UCSD-AML1 (cell line): ENCODE measurements at regions not wholly inside any gene's neighbourhood (a gene's known extent, or its start where the extent isn't known, plus 50 kb on each side); places are given as distances from the start of the nearest gene placed in this dataset.

Experiments
- DNase-seq: peaks from one replicate; lab custom pipeline; 2025; ENCODE audit not compliant: unreplicated experiment; lab: John Stamatoyannopoulos, UW

DNA sequence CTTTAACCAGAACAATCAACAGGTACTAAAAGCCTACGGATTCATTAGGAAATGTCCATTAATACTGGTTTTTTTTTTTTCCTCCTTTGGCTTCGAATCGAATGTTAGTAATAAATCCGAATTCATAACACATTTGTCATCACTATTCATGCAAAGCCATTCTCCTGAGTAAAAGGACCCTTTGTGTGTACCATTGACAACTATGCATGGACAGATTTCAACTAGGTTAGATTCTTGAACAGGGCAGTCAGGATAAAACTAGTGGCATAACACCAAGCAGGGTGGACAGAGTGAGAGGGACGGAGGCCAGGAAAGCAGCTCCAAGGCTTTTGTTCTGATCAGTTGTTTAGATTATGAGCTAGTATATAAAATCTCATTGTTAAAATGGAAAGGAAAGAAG, 1722.0 kb upstream of the TENM3 start:
- no peak for DNase-seq

DNA sequence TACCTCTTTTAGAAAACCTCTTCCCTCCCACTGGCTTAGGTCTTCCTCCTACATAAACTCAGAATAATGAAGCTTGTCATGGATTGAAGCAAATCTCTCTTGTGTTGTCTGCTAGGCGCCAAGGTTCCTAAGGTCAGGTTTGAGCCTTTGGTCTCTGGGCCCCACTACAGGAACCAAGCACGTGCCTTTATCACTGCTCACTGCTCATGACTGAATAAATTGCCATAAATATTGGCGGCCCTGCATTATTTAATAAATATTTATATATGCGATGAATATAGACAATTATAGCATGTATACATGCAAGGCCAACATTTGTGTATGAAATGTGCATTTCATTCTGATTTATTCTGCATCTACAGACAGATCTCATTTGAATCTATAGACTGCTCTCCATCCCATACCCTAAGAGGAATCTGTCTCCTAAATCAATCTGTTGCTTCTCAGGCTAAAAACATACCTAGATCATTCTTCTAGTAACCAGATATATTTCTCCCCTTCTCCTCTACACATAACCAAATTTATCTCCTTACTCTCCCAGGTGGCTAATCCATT, 1717.6 kb upstream of the TENM3 start:
- no peak for DNase-seq

DNA sequence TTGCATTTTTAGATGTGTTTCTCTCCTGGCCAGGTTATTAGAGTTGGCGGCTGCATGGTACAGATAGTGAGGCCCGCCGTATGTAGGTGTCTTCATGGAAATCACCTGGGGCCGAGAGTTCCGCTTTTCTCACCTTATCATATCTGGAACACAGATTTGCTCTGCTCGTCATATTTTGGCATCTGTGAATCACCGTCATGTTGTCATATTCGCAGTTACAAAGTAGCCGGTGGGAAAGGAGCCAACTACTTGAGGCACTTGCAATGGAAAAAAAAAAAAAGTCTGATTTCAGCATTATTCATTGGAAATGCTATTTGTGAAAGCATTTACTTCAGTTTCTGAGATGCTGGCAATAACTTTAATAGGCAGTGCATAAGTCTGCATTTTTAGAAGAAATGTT, 1715.2 kb upstream of the TENM3 start:
- DNase-seq = no peak

DNA sequence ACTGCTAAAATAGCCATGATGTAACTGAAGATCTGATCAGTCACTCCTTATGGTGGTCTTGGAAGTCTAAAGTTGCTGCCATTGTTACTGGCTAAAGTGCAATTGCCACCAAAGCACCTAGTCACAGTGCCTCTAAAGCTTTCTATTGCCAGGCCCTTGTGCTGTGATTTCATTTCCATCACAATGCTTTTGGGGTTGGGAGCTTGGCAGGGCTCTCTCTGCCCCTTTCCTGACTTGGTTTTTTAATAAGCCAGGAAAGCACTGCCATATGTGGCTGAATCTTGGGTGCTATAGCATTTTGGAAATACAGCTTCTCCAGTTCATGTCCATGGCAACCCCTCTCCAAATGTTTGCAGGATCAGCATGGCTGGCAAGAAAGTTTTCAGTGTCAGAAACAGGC, 1712.4 kb upstream of the TENM3 start:
- DNase-seq = no peak

DNA sequence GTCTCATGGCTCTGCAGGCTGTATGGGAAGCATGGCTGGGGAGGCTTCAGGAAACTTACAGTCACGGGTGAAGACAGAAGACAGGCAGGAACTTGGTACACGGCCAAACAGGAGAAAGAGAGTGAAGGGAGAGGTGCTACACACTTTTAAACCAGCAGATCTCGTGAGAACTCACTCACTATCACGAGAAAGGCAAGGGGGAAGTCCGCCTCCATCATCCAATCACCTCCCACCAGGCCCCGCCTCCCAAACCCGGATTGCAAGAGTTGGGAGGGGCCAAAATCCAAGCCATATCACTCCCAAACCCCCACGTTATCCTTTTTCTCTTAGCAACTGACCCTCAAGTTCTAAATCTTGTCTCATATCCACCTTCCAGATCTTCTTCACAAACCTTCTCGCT, 1710.5 kb upstream of the TENM3 start:
- DNase-seq = no peak

DNA sequence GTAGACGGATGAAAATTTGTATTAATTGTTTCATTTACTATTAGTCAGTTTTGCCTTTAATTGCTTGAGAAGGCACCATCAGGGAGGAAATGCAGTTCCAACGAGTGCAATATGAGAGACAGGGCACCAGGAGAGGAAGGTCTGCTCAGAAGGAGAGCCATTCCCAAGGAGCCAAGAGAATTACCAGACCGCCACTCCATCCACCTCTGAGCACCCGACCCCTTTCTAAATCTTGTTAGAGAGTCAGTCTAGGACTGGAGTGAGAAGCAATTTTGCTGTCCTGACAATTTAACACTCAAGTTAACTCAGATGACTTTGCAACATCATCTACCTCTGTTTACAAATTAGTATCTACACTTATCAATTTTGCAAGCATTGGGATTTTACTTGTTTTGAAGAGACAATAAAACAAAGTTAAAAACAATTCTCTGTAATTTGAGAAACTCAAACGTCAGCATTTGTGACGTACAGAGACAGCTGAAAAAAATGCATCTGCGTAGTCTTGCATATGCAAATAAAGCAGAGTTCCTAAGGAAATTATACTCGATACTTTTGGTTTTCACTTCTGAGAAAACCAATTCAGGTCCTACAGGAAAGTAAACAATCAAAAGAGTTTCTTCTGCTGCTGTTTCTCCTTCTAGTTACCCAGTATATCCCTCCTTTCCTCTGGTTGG, 1704.7 kb upstream of the TENM3 start:
- no peak for DNase-seq

DNA sequence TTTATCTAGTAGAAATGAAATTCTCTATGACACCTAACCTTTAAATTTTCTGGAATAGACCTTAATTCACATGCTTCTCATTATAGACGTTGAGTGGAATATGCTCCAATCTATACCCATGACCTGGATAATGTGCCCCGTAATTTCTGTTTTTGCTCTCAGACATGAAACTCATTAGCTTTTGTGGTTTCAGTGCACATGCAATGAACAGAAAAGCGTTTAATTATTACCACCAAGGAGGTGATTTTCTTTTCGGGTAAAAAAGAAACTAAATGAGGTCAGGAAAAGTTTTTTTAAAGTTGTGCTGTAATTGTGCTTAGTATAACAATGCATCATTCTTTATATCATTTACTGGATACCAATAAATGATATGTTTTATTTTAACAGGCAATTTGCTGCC, 1703.9 kb upstream of the TENM3 start:
- DNase-seq = no peak

DNA sequence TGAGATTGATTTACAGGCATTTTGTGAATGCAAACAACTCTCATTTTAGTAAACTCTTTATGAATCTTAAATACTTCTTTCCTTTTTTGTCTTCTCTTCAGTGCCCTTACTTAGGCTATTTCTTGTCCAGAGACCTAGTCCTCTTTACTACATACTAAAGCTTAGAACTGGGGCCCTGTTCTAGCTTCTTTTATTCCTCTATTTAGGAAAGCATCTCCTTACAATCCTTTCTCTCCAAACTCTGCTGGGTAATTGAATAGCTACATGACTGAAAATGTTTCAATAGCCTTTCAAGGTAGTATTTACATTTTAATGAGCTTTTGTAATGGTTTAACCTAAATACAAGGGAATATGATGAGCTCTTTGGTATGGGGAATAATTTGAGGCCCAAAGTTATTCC, 1701.5 kb upstream of the TENM3 start:
- no peak for DNase-seq

DNA sequence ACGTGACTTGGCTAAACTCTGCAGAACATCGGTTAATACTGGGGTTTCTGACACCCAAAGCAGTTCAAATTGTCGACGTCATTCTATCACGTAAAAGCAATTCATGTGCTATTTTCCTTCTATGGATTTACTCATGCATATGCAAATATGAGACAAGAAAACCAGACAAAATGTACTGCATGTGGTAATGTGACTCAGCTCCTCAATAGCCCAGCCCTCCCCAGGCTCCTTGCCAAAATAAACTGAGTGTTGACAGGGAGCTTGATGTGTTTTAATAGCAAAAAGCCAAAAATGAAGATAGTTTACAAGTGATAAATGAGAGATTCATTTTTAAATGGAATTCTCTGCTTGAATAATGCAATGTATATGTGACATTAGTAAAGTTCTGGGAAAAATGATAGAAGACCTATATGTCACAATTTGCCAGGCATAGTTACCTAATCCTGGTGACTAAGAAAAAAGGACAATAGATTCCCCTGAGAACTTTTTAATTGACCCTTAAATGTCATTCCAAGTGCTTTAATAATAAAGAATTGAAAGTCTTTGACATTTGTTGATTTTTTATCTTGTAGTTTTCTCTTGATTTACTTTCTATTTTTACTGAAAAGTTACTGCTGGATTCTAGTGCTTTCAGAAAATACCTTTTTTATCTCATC, 1700.6 kb upstream of the TENM3 start:
- no peak for DNase-seq

DNA sequence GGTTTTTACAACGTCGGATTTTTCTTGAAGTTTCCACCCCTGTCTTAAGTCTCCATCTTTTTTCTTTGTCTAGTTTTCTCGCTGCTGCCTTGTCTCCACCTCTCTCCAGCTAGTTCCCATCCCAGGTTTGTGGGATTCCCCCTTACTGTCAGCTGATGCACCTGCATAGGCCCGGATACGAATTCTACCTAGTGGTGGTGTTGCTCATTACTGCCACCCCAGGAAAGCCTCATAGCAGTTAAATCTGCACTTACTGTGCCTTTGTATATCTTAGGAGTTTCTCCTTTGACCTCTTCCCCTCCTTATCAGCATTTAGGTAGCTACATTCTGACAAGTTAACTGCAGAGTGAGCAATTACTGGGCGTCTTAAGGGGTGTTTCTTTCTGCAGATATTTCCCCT, 1693.1 kb upstream of the TENM3 start:
- no peak for DNase-seq

DNA sequence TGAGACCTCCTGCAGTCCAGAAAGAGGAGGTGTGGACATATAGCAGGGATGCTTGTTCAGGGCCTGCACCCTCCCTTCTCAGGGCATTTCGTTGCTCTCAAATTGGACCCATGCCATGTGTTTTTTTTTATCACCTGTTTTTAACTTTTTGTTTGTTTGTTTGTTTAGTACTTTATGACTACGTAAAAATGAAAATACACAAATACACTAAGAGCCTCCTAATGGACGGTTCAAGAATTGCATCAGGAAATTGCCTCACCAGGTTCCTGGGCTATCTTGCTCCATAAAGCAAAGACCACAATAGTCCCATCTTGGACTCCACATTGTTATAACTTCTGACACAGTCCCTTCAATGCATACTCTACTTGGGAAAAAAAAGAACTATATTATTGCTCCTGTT, 1685.9 kb upstream of the TENM3 start:
- no peak for DNase-seq

DNA sequence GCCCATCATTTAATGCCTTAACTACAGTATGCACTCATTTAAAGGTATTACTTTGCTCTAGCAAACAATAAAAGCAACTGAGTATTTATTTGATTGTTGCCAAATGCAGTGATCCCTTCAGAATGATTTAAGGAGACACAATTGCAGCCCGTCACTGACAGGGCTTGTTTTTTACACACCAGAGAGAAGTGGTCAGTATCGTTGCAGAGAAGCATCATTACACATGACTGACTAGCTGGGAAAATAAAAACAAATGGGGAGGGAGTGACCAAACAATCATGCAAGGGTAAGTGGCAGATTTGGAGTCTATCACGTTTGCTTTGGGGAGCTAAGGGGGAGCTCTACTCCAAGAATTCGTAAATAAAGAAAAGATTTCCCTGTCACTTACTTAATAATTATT, 1685.3 kb upstream of the TENM3 start:
- no peak for DNase-seq

DNA sequence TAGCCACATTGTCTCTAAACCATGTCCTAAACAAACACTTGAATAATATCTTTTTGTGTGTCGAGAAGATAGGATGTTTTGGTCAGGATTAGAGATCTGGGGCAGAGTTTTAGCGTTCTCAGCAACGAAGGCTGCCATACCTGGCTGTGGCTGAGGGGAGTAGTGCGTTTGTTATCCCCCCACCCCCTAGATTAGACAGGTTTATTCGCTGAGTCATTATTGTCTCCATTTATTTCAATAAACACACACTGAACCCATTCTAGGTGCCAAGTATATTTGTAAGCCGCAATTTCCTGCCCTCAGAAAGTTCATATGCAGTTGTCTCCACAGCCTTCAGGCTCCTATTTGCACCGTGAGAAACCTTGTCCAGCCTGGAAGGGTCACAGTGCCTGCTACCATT, 1684.8 kb upstream of the TENM3 start:
- DNase-seq = no peak

DNA sequence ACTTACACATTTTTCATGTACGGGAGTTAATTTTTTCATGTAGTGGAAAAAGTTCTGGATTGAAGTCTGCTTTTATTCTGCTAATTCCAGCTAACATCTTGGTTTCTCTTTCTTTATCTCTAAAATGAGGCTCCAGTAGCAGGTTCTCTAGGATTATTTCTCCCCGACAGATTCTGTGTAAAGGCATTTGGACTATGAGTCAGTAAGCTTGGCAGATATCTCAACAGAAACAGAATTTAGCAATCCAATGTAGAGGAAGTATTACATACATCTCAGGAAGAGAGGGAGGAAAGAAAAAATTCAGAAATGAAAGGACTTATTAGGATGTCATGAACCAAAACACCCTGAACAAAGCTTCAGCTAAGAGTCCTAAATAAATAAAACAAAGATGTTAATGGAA, 1682.3 kb upstream of the TENM3 start:
- DNase-seq = no peak

DNA sequence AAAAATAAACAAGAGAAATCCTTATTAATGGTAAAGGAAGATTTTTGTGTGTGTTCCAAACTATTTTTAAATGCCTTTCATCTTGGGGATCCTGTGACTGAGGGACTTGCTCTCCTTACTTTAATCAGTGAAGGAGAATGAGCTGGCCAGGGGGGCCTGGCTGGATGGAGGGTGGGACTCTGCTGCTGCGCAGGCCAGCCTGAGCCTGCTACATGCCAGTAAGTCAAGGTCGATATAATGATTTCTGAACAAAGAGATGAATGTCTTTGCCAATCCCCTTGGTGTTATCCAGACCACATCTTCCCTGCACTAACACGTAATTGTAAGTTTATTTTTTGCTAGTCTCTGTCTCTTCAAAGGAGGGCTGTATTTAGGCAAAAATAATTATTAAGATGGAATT, 1679.2 kb upstream of the TENM3 start:
- DNase-seq = no peak

DNA sequence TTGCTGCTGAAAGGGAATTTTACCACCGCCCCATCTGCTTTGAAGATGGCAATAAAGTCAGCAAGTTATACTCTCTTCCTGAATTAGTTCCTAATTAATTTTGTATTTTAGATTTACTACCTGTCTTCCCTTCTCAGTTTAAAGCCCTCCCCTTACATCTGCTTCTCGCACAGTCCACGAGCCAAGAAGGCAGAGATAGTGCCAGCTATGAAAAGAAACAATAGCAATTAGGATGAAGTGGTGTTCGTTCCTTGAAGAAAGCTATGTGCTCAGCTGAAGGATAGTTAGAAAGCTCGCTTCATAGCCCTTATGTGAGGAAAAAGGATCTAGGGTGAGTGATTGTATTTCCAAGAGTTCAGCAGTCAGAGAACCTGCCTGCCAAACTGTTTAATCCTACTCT, 1678.8 kb upstream of the TENM3 start:
- DNase-seq = no peak

DNA sequence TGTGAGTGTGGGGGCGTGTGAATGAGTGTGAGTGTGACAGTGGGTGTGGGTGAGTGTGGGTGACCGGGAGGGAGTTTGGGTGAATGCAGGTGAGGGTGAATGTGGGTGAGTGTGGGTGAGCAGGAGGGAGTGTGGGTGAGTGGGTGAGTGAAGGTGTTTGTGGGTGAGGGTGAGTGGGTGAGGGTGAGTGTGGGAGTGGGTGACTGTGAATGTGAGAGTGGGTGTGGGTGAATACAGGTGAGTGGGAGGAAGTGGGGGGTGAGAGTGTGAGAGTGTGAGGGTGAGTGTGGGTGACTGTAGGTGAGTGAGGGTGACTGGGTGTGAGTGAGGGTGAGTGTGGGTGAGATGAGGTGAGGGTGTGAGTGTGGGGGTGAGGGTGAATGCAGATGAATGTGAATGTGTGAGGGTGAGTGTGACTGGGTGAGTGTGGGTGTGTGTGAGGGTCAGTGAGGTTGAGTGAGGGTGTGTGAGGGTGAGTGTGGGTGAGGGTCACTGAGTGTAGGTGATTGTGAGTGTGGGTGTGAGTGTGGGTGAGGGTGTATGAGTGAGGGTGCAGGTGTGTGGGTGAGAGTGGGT, 1677.3 kb upstream of the TENM3 start:
- DNase-seq = no peak

DNA sequence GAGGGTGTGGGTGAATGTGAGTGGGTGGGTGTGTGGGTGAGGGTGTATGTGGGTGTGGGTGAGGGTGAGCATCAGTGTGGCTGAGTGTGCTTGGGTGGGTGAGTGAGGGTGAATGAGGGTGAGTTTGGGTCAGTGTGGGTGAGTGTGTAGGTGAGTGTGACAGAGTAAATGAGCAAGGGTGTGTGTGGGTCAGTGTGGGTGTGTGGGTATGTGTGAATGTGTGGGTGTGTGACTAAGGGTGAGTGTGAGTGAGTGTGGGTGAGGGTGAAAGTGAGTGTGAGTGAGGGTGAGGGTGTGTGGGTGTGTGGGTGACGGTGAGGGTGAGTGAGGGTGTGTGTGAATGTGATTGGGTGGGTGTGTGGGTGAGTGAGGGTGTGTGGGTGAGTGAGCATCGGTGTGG, 1676.7 kb upstream of the TENM3 start:
- no peak for DNase-seq

DNA sequence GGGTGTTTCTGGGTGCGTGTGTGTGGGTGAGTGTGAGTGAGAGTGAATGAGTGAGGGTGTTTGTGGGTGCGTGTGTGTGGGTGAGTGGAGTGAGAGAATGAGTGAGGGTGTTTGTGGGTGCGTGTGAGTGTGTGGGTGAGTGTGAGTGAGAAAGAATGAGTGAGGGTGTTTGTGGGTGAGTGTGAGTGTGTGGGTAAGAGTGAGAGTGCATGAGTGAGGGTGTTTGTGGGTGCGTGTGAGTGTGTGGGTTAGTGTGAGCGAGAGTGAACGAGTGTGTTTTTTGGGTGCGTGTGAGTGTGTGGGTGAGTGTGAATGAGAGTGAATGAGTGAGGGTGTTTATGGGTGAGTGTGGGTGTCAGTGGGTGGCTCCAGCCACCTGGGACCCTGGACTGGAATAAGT, 1676.1 kb upstream of the TENM3 start:
- no peak for DNase-seq

DNA sequence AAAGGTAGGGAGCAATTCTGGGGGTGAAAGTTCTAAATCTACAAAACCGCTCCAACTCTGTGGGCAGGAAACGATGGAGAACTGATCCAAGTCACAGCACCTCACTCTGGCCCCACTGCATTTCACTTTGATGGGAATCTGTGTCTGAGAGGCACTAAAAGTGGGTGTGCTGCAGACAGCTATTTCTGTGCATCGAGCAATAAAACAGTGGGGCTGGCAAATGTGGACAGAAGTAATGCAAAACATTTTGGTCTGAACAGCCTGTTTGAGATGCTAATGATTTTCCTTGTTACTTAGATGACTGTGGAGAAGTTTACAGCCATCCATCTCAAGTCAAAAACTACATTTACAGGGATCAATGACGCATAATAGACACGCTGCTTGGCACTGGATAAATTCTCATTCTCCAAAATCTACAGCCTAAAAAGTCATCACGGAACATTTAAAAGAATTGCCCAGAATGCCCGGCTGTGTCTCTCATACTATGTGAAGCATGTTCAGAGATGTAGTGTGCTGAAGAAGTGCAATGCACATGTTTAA, 1671.6 kb upstream of the TENM3 start:
- DNase-seq = no peak

DNA sequence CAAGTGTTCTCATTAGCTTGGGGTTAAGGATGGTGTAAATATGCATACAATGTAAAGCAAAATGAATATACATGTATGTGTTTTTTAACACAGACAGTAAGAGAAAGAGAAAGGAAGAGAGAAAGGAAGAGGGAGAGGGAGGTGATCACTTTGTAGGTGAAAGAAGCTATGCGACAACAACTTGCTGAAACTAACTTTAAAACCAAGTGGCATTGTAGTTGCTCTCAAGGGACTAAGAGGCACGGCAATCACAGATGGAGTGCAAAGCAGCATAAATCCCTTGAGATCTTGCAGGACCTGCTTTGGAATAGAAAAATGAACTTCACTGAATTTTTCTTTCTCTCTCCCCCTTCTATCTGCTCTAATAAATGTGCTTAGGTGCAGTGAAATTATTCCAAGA, 1665.0 kb upstream of the TENM3 start:
- DNase-seq = no peak

DNA sequence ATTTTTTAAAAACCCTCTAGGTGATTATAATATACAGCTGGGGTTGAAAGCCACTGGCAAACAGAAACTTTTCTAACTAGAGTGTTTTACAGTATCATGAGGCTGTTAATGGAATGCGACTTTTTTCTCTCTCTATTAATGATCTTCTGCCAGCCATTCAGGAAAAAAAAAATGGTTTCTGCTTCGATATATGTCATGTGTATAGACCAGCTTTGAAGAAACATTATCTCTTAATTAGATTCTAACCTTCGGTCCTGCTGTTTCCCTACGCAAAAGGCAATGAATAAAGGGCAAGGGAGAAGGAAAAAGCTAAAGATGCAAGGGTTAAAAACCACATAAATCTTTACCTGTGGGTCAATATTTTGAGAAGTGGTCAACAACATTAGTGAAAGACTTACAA, 1662.1 kb upstream of the TENM3 start:
- no peak for DNase-seq
